ENCODE measurements at regions not wholly inside any gene's neighbourhood (a gene's known extent, or its start where the extent isn't known, plus 50 kb on each side); places are given as distances from the start of the nearest gene placed in this dataset.

DNA sequence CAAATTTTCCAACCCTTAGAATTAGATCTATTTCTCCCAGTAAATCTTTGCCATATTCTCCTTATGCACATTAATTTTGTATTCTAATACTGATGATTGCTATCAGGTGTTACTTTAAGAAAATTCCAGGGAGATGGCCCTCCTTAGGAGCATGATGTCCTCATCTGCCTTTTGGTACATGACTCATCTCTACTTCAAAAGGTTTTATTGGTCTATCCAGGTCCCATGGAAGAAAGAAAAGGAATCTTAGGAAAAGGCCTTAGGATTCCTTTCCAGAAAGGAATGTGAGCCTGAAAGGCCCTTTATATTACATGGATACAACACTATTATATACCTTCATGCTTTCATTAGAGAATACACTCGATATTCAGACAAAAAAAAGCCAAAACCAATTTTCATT is 968.2 kb downstream of the STIM2 start:
- Histone ChIP-seq H3K27ac (replicated peaks) (no peak overlapping the region), H3K27me3 (ENCODE audit: insufficient read depth, poor library complexity, severe bottlenecking) (no peaks in the 10 kb centered on the region), H3K4me3 (replicated peaks; ENCODE audit: insufficient read depth, low read length) (no peak overlapping the region)
- no peak for DNase-seq (ENCODE audit: low read depth in 1 of 2, low spot score in 1 of 2)
- TF ChIP-seq, protein P1, sequence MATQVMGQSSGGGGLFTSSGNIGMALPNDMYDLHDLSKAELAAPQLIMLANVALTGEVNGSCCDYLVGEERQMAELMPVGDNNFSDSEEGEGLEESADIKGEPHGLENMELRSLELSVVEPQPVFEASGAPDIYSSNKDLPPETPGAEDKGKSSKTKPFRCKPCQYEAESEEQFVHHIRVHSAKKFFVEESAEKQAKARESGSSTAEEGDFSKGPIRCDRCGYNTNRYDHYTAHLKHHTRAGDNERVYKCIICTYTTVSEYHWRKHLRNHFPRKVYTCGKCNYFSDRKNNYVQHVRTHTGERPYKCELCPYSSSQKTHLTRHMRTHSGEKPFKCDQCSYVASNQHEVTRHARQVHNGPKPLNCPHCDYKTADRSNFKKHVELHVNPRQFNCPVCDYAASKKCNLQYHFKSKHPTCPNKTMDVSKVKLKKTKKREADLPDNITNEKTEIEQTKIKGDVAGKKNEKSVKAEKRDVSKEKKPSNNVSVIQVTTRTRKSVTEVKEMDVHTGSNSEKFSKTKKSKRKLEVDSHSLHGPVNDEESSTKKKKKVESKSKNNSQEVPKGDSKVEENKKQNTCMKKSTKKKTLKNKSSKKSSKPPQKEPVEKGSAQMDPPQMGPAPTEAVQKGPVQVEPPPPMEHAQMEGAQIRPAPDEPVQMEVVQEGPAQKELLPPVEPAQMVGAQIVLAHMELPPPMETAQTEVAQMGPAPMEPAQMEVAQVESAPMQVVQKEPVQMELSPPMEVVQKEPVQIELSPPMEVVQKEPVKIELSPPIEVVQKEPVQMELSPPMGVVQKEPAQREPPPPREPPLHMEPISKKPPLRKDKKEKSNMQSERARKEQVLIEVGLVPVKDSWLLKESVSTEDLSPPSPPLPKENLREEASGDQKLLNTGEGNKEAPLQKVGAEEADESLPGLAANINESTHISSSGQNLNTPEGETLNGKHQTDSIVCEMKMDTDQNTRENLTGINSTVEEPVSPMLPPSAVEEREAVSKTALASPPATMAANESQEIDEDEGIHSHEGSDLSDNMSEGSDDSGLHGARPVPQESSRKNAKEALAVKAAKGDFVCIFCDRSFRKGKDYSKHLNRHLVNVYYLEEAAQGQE (IDR thresholded peaks at IDR 0.05; ENCODE audit: insufficient replicate concordance, low read depth) = no peak
- TF ChIP-seq SPI1 (IDR thresholded peaks at IDR 0.05; ENCODE audit: borderline replicate concordance, low read depth) (no peak), POLR2AphosphoS5 (IDR thresholded peaks at IDR 0.05; ENCODE audit: low read depth) (no peak), GABPA (IDR thresholded peaks at IDR 0.05; ENCODE audit: low read depth) (no peak)
- TF ChIP-seq, protein P2, sequence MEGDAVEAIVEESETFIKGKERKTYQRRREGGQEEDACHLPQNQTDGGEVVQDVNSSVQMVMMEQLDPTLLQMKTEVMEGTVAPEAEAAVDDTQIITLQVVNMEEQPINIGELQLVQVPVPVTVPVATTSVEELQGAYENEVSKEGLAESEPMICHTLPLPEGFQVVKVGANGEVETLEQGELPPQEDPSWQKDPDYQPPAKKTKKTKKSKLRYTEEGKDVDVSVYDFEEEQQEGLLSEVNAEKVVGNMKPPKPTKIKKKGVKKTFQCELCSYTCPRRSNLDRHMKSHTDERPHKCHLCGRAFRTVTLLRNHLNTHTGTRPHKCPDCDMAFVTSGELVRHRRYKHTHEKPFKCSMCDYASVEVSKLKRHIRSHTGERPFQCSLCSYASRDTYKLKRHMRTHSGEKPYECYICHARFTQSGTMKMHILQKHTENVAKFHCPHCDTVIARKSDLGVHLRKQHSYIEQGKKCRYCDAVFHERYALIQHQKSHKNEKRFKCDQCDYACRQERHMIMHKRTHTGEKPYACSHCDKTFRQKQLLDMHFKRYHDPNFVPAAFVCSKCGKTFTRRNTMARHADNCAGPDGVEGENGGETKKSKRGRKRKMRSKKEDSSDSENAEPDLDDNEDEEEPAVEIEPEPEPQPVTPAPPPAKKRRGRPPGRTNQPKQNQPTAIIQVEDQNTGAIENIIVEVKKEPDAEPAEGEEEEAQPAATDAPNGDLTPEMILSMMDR (IDR thresholded peaks at IDR 0.05; ENCODE audit: insufficient read depth, low read length) = no peak

DNA sequence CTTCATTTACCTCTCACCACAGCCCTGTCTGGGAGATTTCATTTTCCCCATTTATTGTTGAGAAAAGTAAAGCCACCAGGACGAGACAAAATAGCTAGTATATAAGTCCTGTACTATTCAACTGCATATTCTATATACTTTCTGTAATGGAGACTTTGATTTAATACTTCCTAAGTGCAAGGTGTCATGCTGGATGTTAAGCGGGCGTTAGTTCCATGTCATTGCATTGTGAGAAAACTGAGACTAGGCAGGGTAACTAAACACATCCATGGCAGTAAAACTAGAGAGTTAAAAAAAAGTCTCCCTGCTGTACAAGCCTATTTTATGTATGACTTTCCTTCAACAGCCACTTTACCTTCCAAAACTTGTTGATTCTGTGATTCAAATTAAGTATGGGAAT is 969.6 kb downstream of the STIM2 start:
- no peak for DNase-seq (ENCODE audit: low read depth in 1 of 2, low spot score in 1 of 2)
- Histone ChIP-seq H3K27me3 (ENCODE audit: insufficient read depth, poor library complexity, severe bottlenecking) (no peaks in the 10 kb centered on the region), H3K4me3 (replicated peaks; ENCODE audit: insufficient read depth, low read length) (no peak overlapping the region), H3K27ac (replicated peaks) (no peak overlapping the region)
- no peak for TF ChIP-seq SPI1 (IDR thresholded peaks at IDR 0.05; ENCODE audit: borderline replicate concordance, low read depth)
- no peak for TF ChIP-seq POLR2AphosphoS5 (IDR thresholded peaks at IDR 0.05; ENCODE audit: low read depth)
- TF ChIP-seq, protein P2 (IDR thresholded peaks at IDR 0.05; ENCODE audit: insufficient read depth, low read length) = no peak
- TF ChIP-seq, protein P1 (IDR thresholded peaks at IDR 0.05; ENCODE audit: insufficient replicate concordance, low read depth) = no peak
- TF ChIP-seq GABPA (IDR thresholded peaks at IDR 0.05; ENCODE audit: low read depth) = no peak

DNA sequence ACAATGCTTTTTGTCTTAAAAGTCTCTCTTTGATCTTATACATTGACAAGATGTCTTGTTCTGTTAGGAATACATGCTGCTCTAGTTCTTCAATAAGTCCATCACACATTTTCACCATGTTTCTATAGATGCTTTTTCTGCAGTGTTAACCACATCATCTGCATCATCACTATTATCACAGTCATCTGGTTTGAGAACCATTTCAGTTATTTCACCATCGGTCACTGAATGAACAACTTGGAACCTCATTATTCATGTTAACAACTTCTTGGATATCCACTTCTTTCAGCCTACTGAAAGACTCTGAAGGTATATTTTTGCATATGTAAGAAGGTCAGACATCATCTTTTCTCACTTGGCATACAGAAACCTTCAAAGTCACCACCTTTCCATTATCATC is 975.2 kb downstream of the STIM2 start:
- Histone ChIP-seq H3K27me3 (ENCODE audit: insufficient read depth, poor library complexity, severe bottlenecking) (no peaks in the 10 kb centered on the region), H3K4me3 (replicated peaks; ENCODE audit: insufficient read depth, low read length) (no peak overlapping the region), H3K27ac (replicated peaks) (no peak overlapping the region)
- TF ChIP-seq, protein P1 (IDR thresholded peaks at IDR 0.05; ENCODE audit: insufficient replicate concordance, low read depth) = no peak
- TF ChIP-seq, protein P2 (IDR thresholded peaks at IDR 0.05; ENCODE audit: insufficient read depth, low read length) = no peak
- no peak for TF ChIP-seq GABPA (IDR thresholded peaks at IDR 0.05; ENCODE audit: low read depth)
- no peak for TF ChIP-seq SPI1 (IDR thresholded peaks at IDR 0.05; ENCODE audit: borderline replicate concordance, low read depth)
- TF ChIP-seq POLR2AphosphoS5 (IDR thresholded peaks at IDR 0.05; ENCODE audit: low read depth) = no peak
- DNase-seq (ENCODE audit: low read depth in 1 of 2, low spot score in 1 of 2) = no peak

Data from HL-60 (cell line).